ENCODE measurements at regions not wholly inside any gene's neighbourhood (a gene's known extent, or its start where the extent isn't known, plus 50 kb on each side); places are given as distances from the start of the nearest gene placed in this dataset.

DNA sequence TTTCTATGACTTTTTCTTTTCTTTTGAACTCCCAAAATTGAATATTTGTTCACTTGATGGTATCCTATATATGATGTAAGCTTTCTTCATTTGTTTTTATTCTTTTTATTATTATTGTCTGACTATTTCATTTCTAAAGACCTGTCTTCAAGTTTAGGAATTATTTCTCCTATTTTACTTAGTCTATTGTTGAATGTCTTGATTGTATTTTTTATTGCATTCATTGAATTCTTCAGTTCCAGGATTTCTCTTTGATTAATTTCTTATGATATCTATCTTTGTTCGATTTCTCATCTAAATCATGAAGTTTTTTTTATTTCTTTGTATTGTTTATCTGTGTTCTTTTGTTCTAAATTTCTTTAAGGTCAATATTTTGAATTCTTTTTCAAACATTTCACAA, 238.8 kb downstream of the TTC6 start:
- TF ChIP-seq POLR2AphosphoS5 (IDR thresholded peaks at IDR 0.05; ENCODE audit: low read depth, low read length) (no peak), POLR2A (IDR thresholded peaks at IDR 0.05; ENCODE audit: low read depth, low read length) (no peak)
